Peyer's patch (tissue), 4 donors: ENCODE measurements at regions not wholly inside any gene's neighbourhood (a gene's known extent, or its start where the extent isn't known, plus 50 kb on each side); places are given as distances from the start of the nearest gene placed in this dataset.
"Not testable (repeated sequence)": the region's sequence is repeated elsewhere in the genome, so short reads cannot be mapped to it uniquely, and the experiment has no call there.

Source experiments
- DNase-seq, 3 donors: peaks; one replicate each; pipeline ENCODE4 v3.0.0-alpha.2; 2017 to 2019
- H3K27ac ChIP-seq, 4 donors: fragments of 200-600 bp; sonication (generic); one replicate each; pipeline ENCODE4 v1.5.1; 2016 to 2019
- H3K27me3 ChIP-seq, 2 donors: fragments of 200-600 bp; sonication (generic); one replicate each; pipeline ENCODE4 v1.5.1; 2019
- H3K36me3 ChIP-seq, 3 donors: fragments of 200-600 bp; sonication (generic); one replicate each; pipeline ENCODE4 v1.5.1; 2016 to 2019
- H3K4me1 ChIP-seq, 4 donors: fragments of 200-600 bp; sonication (generic); one replicate each; pipeline ENCODE4 v1.5.1; 2016 to 2019
- H3K4me3 ChIP-seq, 4 donors: fragments of 200-600 bp; sonication (generic); 1 replicate in 3 of 4; 2 replicates in 1 of 4; pipeline ENCODE4 v1.5.1; 2016 to 2019; ENCODE audit warnings: mild to moderate bottlenecking in 1 of 4
- H3K9me3 ChIP-seq, 4 donors: fragments of 200-600 bp; sonication (generic); one replicate each; pipeline ENCODE4 v1.5.1; 2016 to 2019; ENCODE audit warnings: mild to moderate bottlenecking in 1 of 4
- POLR2A ChIP-seq, 2 donors: fragments of 450-650 bp; IDR thresholded peaks; one replicate each; pipeline ENCODE4 v1.5.1; 2017; ENCODE audit warnings: antibody characterized with exemption in 2 of 2, mild to moderate bottlenecking in 2 of 2, moderate library complexity in 2 of 2
- TF ChIP-seq, protein P1 (sequence below), 6 experiments: fragments of 450-650 bp in 4 of 6; fragments of 200-600 bp in 2 of 6; sonication (generic) in 1 of 6; IDR thresholded peaks; one replicate each; pipeline ENCODE4 v1.5.1; 2017 to 2019; ENCODE audit warnings: antibody characterized with exemption in 6 of 6, mild to moderate bottlenecking in 3 of 6, moderate library complexity in 1 of 6

GRCh38 chr10:53537508-53537907 lies 764.9 kb upstream of the MBL2 start:
- H3K9me3 ChIP-seq, result no peaks in the 10 kb centered on the region
- peaks cover 0 to 7% (median 0%) of the 10 kb centered on the region in 4 donors for H3K4me1 ChIP-seq
- DNase-seq, result peak in 1 of 3 donors; percentile 49
- peak overlapping the region in 1 of 4 donors; percentile 31 for H3K27ac ChIP-seq
- no peaks in the 10 kb centered on the region for H3K27me3 ChIP-seq
- H3K4me3 ChIP-seq, result no peak overlapping the region
- no peaks in the 10 kb centered on the region for H3K36me3 ChIP-seq
- TF ChIP-seq, protein P1, sequence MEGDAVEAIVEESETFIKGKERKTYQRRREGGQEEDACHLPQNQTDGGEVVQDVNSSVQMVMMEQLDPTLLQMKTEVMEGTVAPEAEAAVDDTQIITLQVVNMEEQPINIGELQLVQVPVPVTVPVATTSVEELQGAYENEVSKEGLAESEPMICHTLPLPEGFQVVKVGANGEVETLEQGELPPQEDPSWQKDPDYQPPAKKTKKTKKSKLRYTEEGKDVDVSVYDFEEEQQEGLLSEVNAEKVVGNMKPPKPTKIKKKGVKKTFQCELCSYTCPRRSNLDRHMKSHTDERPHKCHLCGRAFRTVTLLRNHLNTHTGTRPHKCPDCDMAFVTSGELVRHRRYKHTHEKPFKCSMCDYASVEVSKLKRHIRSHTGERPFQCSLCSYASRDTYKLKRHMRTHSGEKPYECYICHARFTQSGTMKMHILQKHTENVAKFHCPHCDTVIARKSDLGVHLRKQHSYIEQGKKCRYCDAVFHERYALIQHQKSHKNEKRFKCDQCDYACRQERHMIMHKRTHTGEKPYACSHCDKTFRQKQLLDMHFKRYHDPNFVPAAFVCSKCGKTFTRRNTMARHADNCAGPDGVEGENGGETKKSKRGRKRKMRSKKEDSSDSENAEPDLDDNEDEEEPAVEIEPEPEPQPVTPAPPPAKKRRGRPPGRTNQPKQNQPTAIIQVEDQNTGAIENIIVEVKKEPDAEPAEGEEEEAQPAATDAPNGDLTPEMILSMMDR (IDR thresholded peaks at IDR 0.05), result no peak
- TF ChIP-seq POLR2A (IDR thresholded peaks at IDR 0.05), result no peak

DNA sequence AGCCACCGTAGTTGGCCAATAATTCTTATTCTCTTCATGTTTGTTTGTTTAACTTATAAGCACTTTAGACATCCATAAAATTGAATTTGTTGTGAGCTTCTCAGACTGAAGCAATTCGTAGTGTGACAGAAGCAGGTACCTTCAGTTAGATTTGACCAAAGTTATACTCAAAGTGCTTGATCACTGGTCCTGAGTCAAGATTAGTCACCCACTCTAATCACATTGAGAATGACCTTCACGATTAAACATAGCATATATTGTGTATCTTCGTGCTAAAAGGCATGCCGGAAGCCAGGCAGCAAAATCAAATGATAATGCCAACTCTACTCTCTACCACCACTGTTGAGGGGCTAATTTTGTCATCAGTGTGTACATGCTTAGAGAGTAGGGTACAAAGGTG lies 763.7 kb upstream of the MBL2 start:
- no peak overlapping the region for H3K4me3 ChIP-seq
- no peak for DNase-seq
- H3K9me3 ChIP-seq, result no peaks in the 10 kb centered on the region
- no peaks in the 10 kb centered on the region for H3K27me3 ChIP-seq
- peak overlapping the region in 1 of 4 donors; percentile 31 for H3K27ac ChIP-seq
- peaks cover 0 to 7% (median 0%) of the 10 kb centered on the region in 4 donors for H3K4me1 ChIP-seq
- TF ChIP-seq, protein P1 (IDR thresholded peaks at IDR 0.05), result no peak
- TF ChIP-seq POLR2A (IDR thresholded peaks at IDR 0.05), result no peak
- H3K36me3 ChIP-seq, result no peaks in the 10 kb centered on the region

- Histone ChIP-seq H3K4me1 (peaks cover 0 to 7% (median 0%) of the 10 kb centered on the region in 4 donors), H3K27ac (no peak overlapping the region), H3K9me3 (no peaks in the 10 kb centered on the region), H3K27me3 (no peaks in the 10 kb centered on the region), H3K4me3 (no peak overlapping the region), H3K36me3 (no peaks in the 10 kb centered on the region)
- TF ChIP-seq, protein P1 (IDR thresholded peaks at IDR 0.05), result no peak
- no peak for TF ChIP-seq POLR2A (IDR thresholded peaks at IDR 0.05)
- no peak for DNase-seq
Observed at GRCh38 chr10:53534428-53534827, 761.8 kb upstream of the MBL2 start.

DNA sequence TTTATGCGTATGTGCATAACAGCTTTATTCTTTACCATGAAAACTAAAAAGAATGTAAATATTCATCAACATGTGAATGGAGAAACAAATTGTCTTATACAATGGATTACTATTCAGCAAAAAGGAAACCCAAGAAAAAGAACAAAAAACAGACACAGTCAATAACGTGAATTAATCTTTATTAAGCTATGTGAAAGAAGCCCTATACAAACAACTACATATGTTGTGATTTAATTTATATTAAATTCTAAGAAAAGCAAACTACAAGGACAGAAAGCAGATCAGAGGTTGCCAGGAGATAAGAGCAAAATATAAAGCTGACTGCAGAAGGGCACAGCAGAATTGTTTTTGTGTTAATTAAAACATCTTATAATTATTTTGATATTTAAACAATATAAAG lies 756.4 kb upstream of the MBL2 start:
- Histone ChIP-seq H3K36me3 (no peaks in the 10 kb centered on the region), H3K27me3 (no peaks in the 10 kb centered on the region), H3K27ac (no peak overlapping the region), H3K9me3 (no peaks in the 10 kb centered on the region), H3K4me3 (no peak overlapping the region), H3K4me1 (no peaks in the 10 kb centered on the region)
- no peak for TF ChIP-seq POLR2A (IDR thresholded peaks at IDR 0.05)
- TF ChIP-seq, protein P1 (IDR thresholded peaks at IDR 0.05), result no peak
- DNase-seq, result no peak

DNA sequence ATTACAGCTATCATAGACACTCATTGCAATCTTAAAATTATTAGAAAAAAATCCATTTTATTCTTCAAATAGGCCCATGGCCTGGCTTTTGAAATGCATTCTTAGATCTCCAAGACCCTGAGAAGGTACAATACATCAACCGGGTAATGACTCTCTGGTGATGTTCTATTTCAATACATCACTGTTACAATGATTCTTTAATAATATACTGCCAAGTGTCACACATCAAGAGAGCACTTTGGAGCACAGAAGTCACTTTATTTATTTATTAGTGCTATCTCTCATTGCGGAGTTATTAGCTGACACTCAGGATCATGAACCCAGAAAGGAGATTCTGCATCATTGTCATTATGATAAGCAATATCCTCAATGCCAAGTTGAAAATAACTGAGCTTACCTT lies 748.5 kb upstream of the MBL2 start:
- Histone ChIP-seq H3K27ac (no peak overlapping the region), H3K4me3 (no peak overlapping the region), H3K27me3 (no peaks in the 10 kb centered on the region), H3K4me1 (no peaks in the 10 kb centered on the region), H3K9me3 (no peaks in the 10 kb centered on the region), H3K36me3 (no peaks in the 10 kb centered on the region)
- TF ChIP-seq POLR2A (IDR thresholded peaks at IDR 0.05), result no peak
- TF ChIP-seq, protein P1 (IDR thresholded peaks at IDR 0.05), result no peak
- no peak for DNase-seq

- TF ChIP-seq, protein P1 (IDR thresholded peaks at IDR 0.05), result no peak
- TF ChIP-seq POLR2A (IDR thresholded peaks at IDR 0.05), result no peak
- Histone ChIP-seq H3K4me1 (no peaks in the 10 kb centered on the region), H3K27me3 (no peaks in the 10 kb centered on the region)
Observed at GRCh38 chr10:53508197-53508596, 735.6 kb upstream of the MBL2 start.

DNA sequence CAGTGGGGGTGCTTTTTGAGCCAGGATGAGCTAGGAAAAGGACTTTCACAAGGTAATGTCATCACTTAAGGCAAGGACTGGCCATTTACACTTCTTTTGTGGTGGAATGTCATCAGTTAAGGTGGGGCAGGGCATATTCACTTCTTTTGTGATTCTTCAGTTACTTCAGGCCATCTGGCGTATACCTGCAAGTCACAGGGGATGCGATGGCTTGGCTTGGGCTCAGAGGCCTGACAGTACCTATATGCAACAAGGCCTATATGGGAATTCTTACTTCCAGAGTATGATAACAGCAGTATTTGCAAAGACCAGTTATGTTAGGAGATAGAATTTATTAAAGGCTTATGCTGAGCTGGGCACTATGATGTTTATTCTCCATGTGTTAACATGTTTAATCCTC lies 731.9 kb upstream of the MBL2 start:
- H3K27me3 ChIP-seq, H3K9me3 ChIP-seq, H3K36me3 ChIP-seq, H3K4me3 ChIP-seq, H3K27ac ChIP-seq, DNase-seq, H3K4me1 ChIP-seq: not testable (repeated sequence)

More at GRCh38 chr10:53508197-53508596, 735.6 kb upstream of the MBL2 start:
- H3K4me3 ChIP-seq, result no peak overlapping the region
- DNase-seq, result no peak
- H3K36me3 ChIP-seq, result no peaks in the 10 kb centered on the region
- no peak overlapping the region for H3K27ac ChIP-seq
- H3K9me3 ChIP-seq, result no peaks in the 10 kb centered on the region
